MM.1S (cell line): ENCODE measurements at regions not wholly inside any gene's neighbourhood (a gene's known extent, or its start where the extent isn't known, plus 50 kb on each side); places are given as distances from the start of the nearest gene placed in this dataset.

Experiments
- DNase-seq: peaks from one replicate; pipeline ENCODE4 v3.0.0-alpha.2; 2015
- H2AFZ ChIP-seq: fragments of 300-600 bp; sonication (generic); 2 replicates; pipeline ENCODE4 v1.6.0; 2016; ENCODE audit warnings: antibody characterized with exemption, low read length
- H3F3A ChIP-seq: fragments of 300-600 bp; sonication (generic); 2 replicates; pipeline ENCODE4 v1.6.1; 2016; ENCODE audit warnings: mild to moderate bottlenecking, antibody characterized with exemption, low read length, moderate library complexity, mixed read lengths; ENCODE audit not compliant: insufficient read depth
- H3K27ac ChIP-seq: fragments of 300-600 bp; sonication (generic); 2 replicates; pipeline ENCODE4 v1.5.1; 2016; ENCODE audit warnings: mild to moderate bottlenecking, low read length
- H3K27me3 ChIP-seq: fragments of 300-600 bp; sonication (generic); replicated peaks from 2 replicates; pipeline ENCODE4 v1.6.0; 2016; ENCODE audit warnings: low read length; ENCODE audit not compliant: insufficient read depth
- H3K36me3 ChIP-seq: fragments of 300-600 bp; sonication (generic); replicated peaks from 2 replicates; pipeline ENCODE4 v1.6.1; 2016; ENCODE audit warnings: mild to moderate bottlenecking, low read length, mixed read lengths; ENCODE audit not compliant: insufficient read depth
- H3K4me1 ChIP-seq: fragments of 300-600 bp; sonication (generic); 2 replicates; pipeline ENCODE4 v1.6.1; 2016; ENCODE audit warnings: low read length, mixed read lengths
- H3K4me2 ChIP-seq: fragments of 300-600 bp; sonication (generic); 2 replicates; pipeline ENCODE4 v1.6.0; 2016; ENCODE audit warnings: low read depth, low read length
- H3K4me3 ChIP-seq: fragments of 300-600 bp; sonication (generic); 2 replicates; pipeline ENCODE4 v1.5.1; 2016; ENCODE audit warnings: low read length, mixed read lengths
- H3K79me2 ChIP-seq: fragments of 300-600 bp; sonication (generic); 2 replicates; pipeline ENCODE4 v1.6.1; 2016; ENCODE audit warnings: mixed run types, low read length, mixed read lengths
- H3K9ac ChIP-seq: fragments of 300-600 bp; sonication (generic); 2 replicates; pipeline ENCODE4 v1.6.1; 2016; ENCODE audit warnings: low read length, mixed read lengths
- H3K9me2 ChIP-seq: fragments of 300-600 bp; sonication (generic); replicated peaks from 2 replicates; pipeline ENCODE4 v1.6.1; 2016; ENCODE audit warnings: mild to moderate bottlenecking, low read length, mixed read lengths; ENCODE audit not compliant: insufficient read depth
- H3K9me3 ChIP-seq: fragments of 300-600 bp; sonication (generic); replicated peaks from 2 replicates; pipeline ENCODE4 v1.6.1; 2016; ENCODE audit warnings: mild to moderate bottlenecking, low read length, mixed read lengths; ENCODE audit not compliant: insufficient read depth
- H4K20me1 ChIP-seq: fragments of 300-600 bp; sonication (generic); 2 replicates; pipeline ENCODE4 v1.6.1; 2016; ENCODE audit warnings: mild to moderate bottlenecking, low read length, moderate library complexity, mixed read lengths; ENCODE audit not compliant: insufficient read depth
- CTCF ChIP-seq: fragments of 300-600 bp; sonication (generic); IDR thresholded peaks from 2 replicates; pipeline ENCODE4 v1.5.1; 2016; ENCODE audit warnings: antibody characterized with exemption, low read length, mixed read lengths
- EZH2 ChIP-seq: fragments of 300-600 bp; sonication (generic); optimal IDR thresholded peaks from 2 replicates; pipeline ENCODE3; 2017; ENCODE audit warnings: low read depth, mild to moderate bottlenecking, antibody characterized with exemption, low read length, mixed read lengths
- EZH2phosphoT487 ChIP-seq: fragments of 300-600 bp; sonication (generic); IDR thresholded peaks from 2 replicates; pipeline ENCODE4 v1.6.1; 2018; ENCODE audit warnings: antibody characterized with exemption, low read length

GRCh38 chr4:184282251-184282713 lies 64.6 kb upstream of the ENPP6 start:
- peak overlapping the region; percentile 98 for H3K27ac ChIP-seq
- TF ChIP-seq CTCF: peak; percentile 69
- no peak for TF ChIP-seq EZH2phosphoT487
- no peak for TF ChIP-seq EZH2
- no peaks in the 10 kb centered on the region for H3K27me3 ChIP-seq
- peak overlapping the region; percentile 75 for H3K4me2 ChIP-seq
- no peak overlapping the region for H2AFZ ChIP-seq
- no peaks in the 10 kb centered on the region for H3K79me2 ChIP-seq
- H3K9ac ChIP-seq: peak overlapping the region; percentile 92
- DNase-seq: peak; percentile 90
- H3K4me1 ChIP-seq: peaks cover 70% of the 10 kb centered on the region
- no peaks in the 10 kb centered on the region for H3K9me2 ChIP-seq
- H3F3A ChIP-seq: peaks cover 62% of the 10 kb centered on the region
- peak overlapping the region; percentile 12; the same call in 1 of the 2 replicates for H3K4me3 ChIP-seq
- no peaks in the 10 kb centered on the region for H3K9me3 ChIP-seq
- H3K36me3 ChIP-seq: no peaks in the 10 kb centered on the region
- H4K20me1 ChIP-seq: no peaks in the 10 kb centered on the region

- Histone ChIP-seq H3K27me3 (no peaks in the 10 kb centered on the region), H3K4me1 (peaks cover 68% of the 10 kb centered on the region), H3F3A (peaks cover 59% of the 10 kb centered on the region), H3K9me2 (no peaks in the 10 kb centered on the region), H3K27ac (peak overlapping the region; percentile 98), H3K4me2 (peak overlapping the region; percentile 75), H4K20me1 (no peaks in the 10 kb centered on the region), H3K9me3 (no peaks in the 10 kb centered on the region), H3K36me3 (no peaks in the 10 kb centered on the region), H3K9ac (peak overlapping the region; percentile 92), H3K4me3 (peak overlapping the region; percentile 12; the same call in 1 of the 2 replicates), H3K79me2 (no peaks in the 10 kb centered on the region), H2AFZ (no peak overlapping the region)
- no peak for TF ChIP-seq EZH2
- no peak for TF ChIP-seq EZH2phosphoT487
- TF ChIP-seq CTCF: no peak
- peak; percentile 84 for DNase-seq
Measured at GRCh38 chr4:184281231-184282139, 63.8 kb upstream of the ENPP6 start.

GRCh38 chr4:184280591-184281071 lies 63.0 kb upstream of the ENPP6 start:
- H3K27ac ChIP-seq: peak overlapping the region; percentile 98
- no peak overlapping the region for H2AFZ ChIP-seq
- H3K4me3 ChIP-seq: peak overlapping the region; percentile 12; the same call in 1 of the 2 replicates
- no peaks in the 10 kb centered on the region for H3K9me3 ChIP-seq
- H3K9me2 ChIP-seq: no peaks in the 10 kb centered on the region
- TF ChIP-seq EZH2phosphoT487: no peak
- TF ChIP-seq CTCF: no peak
- no peak for TF ChIP-seq EZH2
- peaks cover 61% of the 10 kb centered on the region for H3K4me1 ChIP-seq
- H3K36me3 ChIP-seq: no peaks in the 10 kb centered on the region
- DNase-seq: peak; percentile 96
- no peaks in the 10 kb centered on the region for H3K27me3 ChIP-seq
- H3K4me2 ChIP-seq: peak overlapping the region; percentile 75
- H3K79me2 ChIP-seq: no peaks in the 10 kb centered on the region
- H3K9ac ChIP-seq: peak overlapping the region; percentile 92
- peaks cover 54% of the 10 kb centered on the region for H3F3A ChIP-seq
- H4K20me1 ChIP-seq: no peaks in the 10 kb centered on the region
